GM12891 (cell line): ENCODE measurements at regions not wholly inside any gene's neighbourhood (a gene's known extent, or its start where the extent isn't known, plus 50 kb on each side); places are given as distances from the start of the nearest gene placed in this dataset.

Source experiments
- POLR2A ChIP-seq: IDR thresholded peaks from 2 replicates; pipeline ENCODE4 v1.6.1; 2011; ENCODE audit warnings: low read depth, low read length, control low read depth
- POLR2AphosphoS5 ChIP-seq: IDR thresholded peaks from 2 replicates; pipeline ENCODE4 v1.6.1; 2011; ENCODE audit warnings: low read depth, low read length, control low read depth

- TF ChIP-seq POLR2AphosphoS5 (no peak), POLR2A (no peak)
Observed at GRCh38 chr2:67251741-67252140, 145.4 kb upstream of the ETAA1 start.
